HEK293 (cell line): ENCODE measurements at regions not wholly inside any gene's neighbourhood (a gene's known extent, or its start where the extent isn't known, plus 50 kb on each side); places are given as distances from the start of the nearest gene placed in this dataset.

Experiments
- CTCF ChIA-PET: fragments of 350-600 bp; formaldehyde crosslinking; extraction: SDS; loops from one replicate; lab custom pipeline; 2021; ENCODE audit warnings: antibody characterized with exemption; lab: Yijun Ruan, JAX
- POLR2A ChIA-PET: fragments of 300-600 bp; formaldehyde crosslinking; extraction: SDS; loops from one replicate; lab custom pipeline; 2020; ENCODE audit warnings: antibody characterized with exemption, inconsistent platforms; lab: Yijun Ruan, JAX
- H3K27ac ChIP-seq: fragments of 200-500 bp; sonication (Bioruptor generic); 2 replicates; pipeline ENCODE4 v1.5.1; 2014; ENCODE audit warnings: low read depth, low read length, control low read depth, inconsistent platforms; ENCODE audit errors: extremely low read depth
- H3K36me3 ChIP-seq, 2 experiments: fragments of 200-500 bp in 1 of 2; sonication (Bioruptor generic) in 1 of 2; 1 replicate in 1 of 2; 2 replicates in 1 of 2; pipeline ENCODE4 v1.5.1; 2014 to 2017; ENCODE audit warnings: inconsistent platforms in 2 of 2, low read length in 2 of 2; ENCODE audit not compliant: control insufficient read depth in 2 of 2, insufficient read depth in 1 of 2
- H3K4me1 ChIP-seq: fragments of 200-500 bp; sonication (Bioruptor generic); 2 replicates; pipeline ENCODE4 v1.5.1; 2014; ENCODE audit warnings: mild to moderate bottlenecking, low read length, inconsistent platforms; ENCODE audit not compliant: control insufficient read depth, insufficient read depth
- H3K4me3 ChIP-seq: 2 replicates; pipeline ENCODE4 v1.5.1; 2011; ENCODE audit warnings: low read depth, mild to moderate bottlenecking, control low read depth, low read length, moderate library complexity
- H3K9me3 ChIP-seq: fragments of 200-500 bp; sonication (Bioruptor generic); 2 replicates; pipeline ENCODE4 v1.5.1; 2014; ENCODE audit warnings: low read depth, low read length, inconsistent platforms; ENCODE audit not compliant: control insufficient read depth, insufficient read depth
- PBX3 ChIP-seq: sonication (generic); formaldehyde crosslinking; IDR thresholded peaks from 2 replicates; pipeline ENCODE4 v1.8.1; 2022; ENCODE audit warnings: mild to moderate bottlenecking, moderate library complexity, missing genetic modification reagents
- SETDB1 ChIP-seq: IDR thresholded peaks from one replicate; pipeline ENCODE4 v1.6.1; 2017; ENCODE audit warnings: mild to moderate bottlenecking, low read length, moderate library complexity, mixed read lengths; ENCODE audit not compliant: insufficient read length
- TRIM28 ChIP-seq: IDR thresholded peaks from 2 replicates; pipeline ENCODE4 v1.6.1; 2011; ENCODE audit warnings: low read length, control low read depth, borderline replicate concordance
- YY2 ChIP-seq: fragments of 450-650 bp; formaldehyde crosslinking; IDR thresholded peaks from 2 replicates; pipeline ENCODE4 v1.5.1; 2016; ENCODE audit warnings: missing biosample characterization, missing genetic modification characterization
- ZFP3 ChIP-seq: fragments of 450-650 bp; formaldehyde crosslinking; IDR thresholded peaks from 2 replicates; pipeline ENCODE4 v1.5.1; 2016; ENCODE audit warnings: low read depth, missing biosample characterization, missing genetic modification characterization
- ZNF114 ChIP-seq: fragments of 450-650 bp; formaldehyde crosslinking; IDR thresholded peaks from 2 replicates; pipeline ENCODE4 v1.5.0; 2017; ENCODE audit warnings: missing biosample characterization, missing genetic modification characterization
- ZNF132 ChIP-seq: fragments of 450-650 bp; formaldehyde crosslinking; IDR thresholded peaks from 2 replicates; pipeline ENCODE4 v1.5.1; 2017; ENCODE audit warnings: missing biosample characterization, missing genetic modification characterization, borderline replicate concordance
- ZNF19 ChIP-seq: fragments of 450-650 bp; formaldehyde crosslinking; IDR thresholded peaks from 2 replicates; pipeline ENCODE4; 2016; ENCODE audit warnings: missing biosample characterization, missing genetic modification characterization, low read depth
- ZNF350 ChIP-seq: fragments of 450-650 bp; formaldehyde crosslinking; IDR thresholded peaks from 2 replicates; pipeline ENCODE4 v1.5.0; 2017; ENCODE audit warnings: missing biosample characterization, mild to moderate bottlenecking, missing genetic modification characterization
- ZNF398 ChIP-seq: fragments of 450-650 bp; formaldehyde crosslinking; IDR thresholded peaks from 2 replicates; pipeline ENCODE4 v1.5.1; 2017; ENCODE audit warnings: missing biosample characterization, missing genetic modification characterization
- ZNF510 ChIP-seq: fragments of 450-650 bp; formaldehyde crosslinking; IDR thresholded peaks from 2 replicates; pipeline ENCODE4 v1.5.1; 2018; ENCODE audit warnings: mild to moderate bottlenecking, missing genetic modification characterization, missing biosample characterization; ENCODE audit not compliant: insufficient replicate concordance
- ZNF530 ChIP-seq: fragments of 450-650 bp; formaldehyde crosslinking; IDR thresholded peaks from 2 replicates; pipeline ENCODE4 v1.5.1; 2016; ENCODE audit warnings: low read depth, missing biosample characterization, missing genetic modification characterization
- ZNF747 ChIP-seq: fragments of 450-650 bp; formaldehyde crosslinking; IDR thresholded peaks from 2 replicates; pipeline ENCODE4 v1.5.1; 2016; ENCODE audit warnings: missing biosample characterization, missing genetic modification characterization
- TF ChIP-seq, protein P1 (sequence below): fragments of 450-650 bp; formaldehyde crosslinking; IDR thresholded peaks from 2 replicates; pipeline ENCODE4 v1.5.1; 2017; ENCODE audit warnings: missing biosample characterization, mild to moderate bottlenecking, missing genetic modification characterization, moderate library complexity
- TF ChIP-seq, protein P2 (sequence below): fragments of 450-650 bp; formaldehyde crosslinking; conservative IDR thresholded peaks from 2 replicates; pipeline ENCODE4 v1.5.1; 2016; ENCODE audit warnings: low read depth, missing biosample characterization, missing genetic modification characterization
- TF ChIP-seq, protein P3 (sequence below): fragments of 450-650 bp; formaldehyde crosslinking; IDR thresholded peaks from 2 replicates; pipeline ENCODE4 v1.5.1; 2016; ENCODE audit warnings: missing biosample characterization, missing genetic modification characterization, low read depth

DNA sequence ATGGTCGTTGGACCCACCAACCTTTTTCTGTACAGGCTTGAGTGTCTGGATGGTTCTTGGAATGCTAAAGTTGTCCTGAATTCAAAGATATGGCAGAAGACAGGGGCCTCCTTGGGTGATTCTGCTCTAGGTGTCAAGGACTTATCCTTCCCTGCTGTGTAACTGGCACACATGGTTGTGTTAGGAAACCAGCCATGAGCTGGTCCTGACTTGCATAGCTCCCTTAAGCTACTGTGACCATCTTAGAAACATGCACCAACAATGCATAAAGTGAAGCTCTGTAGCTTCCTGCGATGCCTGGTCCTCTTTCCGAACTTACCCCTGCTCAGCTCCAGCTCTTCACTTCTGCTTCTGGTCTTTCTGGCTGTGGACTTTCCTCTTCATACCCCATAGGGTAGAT is 224.6 kb downstream of the TLE4 start (continued):
- TF ChIP-seq, protein P1, sequence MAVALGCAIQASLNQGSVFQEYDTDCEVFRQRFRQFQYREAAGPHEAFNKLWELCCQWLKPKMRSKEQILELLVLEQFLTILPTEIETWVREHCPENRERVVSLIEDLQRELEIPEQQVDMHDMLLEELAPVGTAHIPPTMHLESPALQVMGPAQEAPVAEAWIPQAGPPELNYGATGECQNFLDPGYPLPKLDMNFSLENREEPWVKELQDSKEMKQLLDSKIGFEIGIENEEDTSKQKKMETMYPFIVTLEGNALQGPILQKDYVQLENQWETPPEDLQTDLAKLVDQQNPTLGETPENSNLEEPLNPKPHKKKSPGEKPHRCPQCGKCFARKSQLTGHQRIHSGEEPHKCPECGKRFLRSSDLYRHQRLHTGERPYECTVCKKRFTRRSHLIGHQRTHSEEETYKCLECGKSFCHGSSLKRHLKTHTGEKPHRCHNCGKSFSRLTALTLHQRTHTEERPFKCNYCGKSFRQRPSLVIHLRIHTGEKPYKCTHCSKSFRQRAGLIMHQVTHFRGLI (tag by site-specific recombination) = no peak
- no peak for TF ChIP-seq ZNF747 (tag by site-specific recombination)
- TF ChIP-seq YY2 (tag by site-specific recombination) = no peak
- no peak for TF ChIP-seq ZNF114 (tag by site-specific recombination)
- TF ChIP-seq PBX3 (CRISPR knock-in tag) = no peak
- TF ChIP-seq ZFP3 (tag by site-specific recombination) = no peak
- TF ChIP-seq, all 188 proteins: peak for 0

- H3K27ac ChIP-seq = no peak overlapping the region
- no peaks in the 10 kb centered on the region for H3K9me3 ChIP-seq
- CTCF ChIA-PET = interaction anchor here (0.6 to 1.7 kb wide), 2 partner anchors 11 to 14 kb away, joined by 4 read pairs; no protein-coding TSS in a partner anchor
- H3K36me3 ChIP-seq = no peaks in the 10 kb centered on the region
- no peaks in the 10 kb centered on the region for H3K4me1 ChIP-seq
- TF ChIP-seq TRIM28 (peak; percentile 90; the same call in 1 of the 2 replicates), ZNF530 (no peak), SETDB1 (peak; percentile 64)
- POLR2A ChIA-PET = no interaction called here
- no peak overlapping the region for H3K4me3 ChIP-seq
Observed at GRCh38 chr9:79788662-79789061, 216.9 kb downstream of the TLE4 start.

DNA sequence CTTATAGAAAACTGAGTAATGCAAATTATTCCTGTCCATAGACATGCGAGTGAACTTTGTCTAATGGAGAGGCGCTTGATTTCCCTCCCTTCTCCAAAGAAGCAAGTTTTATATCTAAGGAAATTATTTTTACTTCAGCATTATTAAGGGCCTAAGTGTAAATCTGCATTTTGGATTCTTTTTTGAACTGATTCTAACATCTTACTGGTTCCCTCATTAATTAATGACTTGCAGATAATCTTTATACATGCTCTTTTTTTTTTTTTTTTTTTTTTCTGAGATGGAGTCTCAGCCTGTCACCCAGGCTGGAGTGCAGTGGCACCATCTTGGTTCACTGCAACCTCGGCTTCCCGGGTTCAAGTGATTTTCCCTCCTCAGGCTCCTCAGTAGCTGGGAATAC is 209.5 kb downstream of the TLE4 start:
- no peaks in the 10 kb centered on the region for H3K36me3 ChIP-seq
- CTCF ChIA-PET = interaction anchor here (0.6 kb wide), 2 partner anchors 32 to 387 kb away, joined by 3 to 4 read pairs; no protein-coding TSS in a partner anchor
- POLR2A ChIA-PET = no interaction called here
- H3K4me1 ChIP-seq = no peaks in the 10 kb centered on the region
- no peaks in the 10 kb centered on the region for H3K9me3 ChIP-seq
- H3K4me3 ChIP-seq = no peak overlapping the region
- H3K27ac ChIP-seq = no peak overlapping the region
- TF ChIP-seq ZNF19 = no peak
- TF ChIP-seq ZNF398 (tag by site-specific recombination) = no peak
- 0 out of 2 replicates have a peak, but pooled peaks have one; percentile 9 for TF ChIP-seq TRIM28
- TF ChIP-seq ZNF510 (tag by site-specific recombination) = peak; percentile 99

DNA sequence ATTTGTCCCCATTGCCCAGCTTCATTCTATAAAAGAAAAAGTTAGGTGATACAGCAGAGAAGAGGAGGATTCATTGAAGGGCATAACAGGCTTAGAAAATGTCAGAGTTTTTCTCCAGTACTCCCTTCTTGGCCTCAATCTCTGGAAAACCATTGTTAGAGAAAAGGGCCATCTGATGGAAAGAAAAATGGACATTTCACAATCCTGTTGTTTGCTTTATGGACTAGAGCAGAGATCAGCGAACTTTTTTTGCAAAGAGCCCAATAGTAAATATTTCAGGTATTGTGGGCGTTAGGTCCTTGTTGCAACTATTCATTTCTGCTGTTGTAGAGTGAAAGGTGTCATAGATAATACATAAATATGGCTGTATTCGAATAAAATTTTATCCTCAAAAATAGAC is 208.8 kb downstream of the TLE4 start:
- no peak overlapping the region for H3K27ac ChIP-seq
- CTCF ChIA-PET = interaction anchor here (0.6 to 0.8 kb wide), 2 partner anchors 22 to 33 kb away, joined by 3 to 4 read pairs; no protein-coding TSS in a partner anchor
- TF ChIP-seq, protein P2, sequence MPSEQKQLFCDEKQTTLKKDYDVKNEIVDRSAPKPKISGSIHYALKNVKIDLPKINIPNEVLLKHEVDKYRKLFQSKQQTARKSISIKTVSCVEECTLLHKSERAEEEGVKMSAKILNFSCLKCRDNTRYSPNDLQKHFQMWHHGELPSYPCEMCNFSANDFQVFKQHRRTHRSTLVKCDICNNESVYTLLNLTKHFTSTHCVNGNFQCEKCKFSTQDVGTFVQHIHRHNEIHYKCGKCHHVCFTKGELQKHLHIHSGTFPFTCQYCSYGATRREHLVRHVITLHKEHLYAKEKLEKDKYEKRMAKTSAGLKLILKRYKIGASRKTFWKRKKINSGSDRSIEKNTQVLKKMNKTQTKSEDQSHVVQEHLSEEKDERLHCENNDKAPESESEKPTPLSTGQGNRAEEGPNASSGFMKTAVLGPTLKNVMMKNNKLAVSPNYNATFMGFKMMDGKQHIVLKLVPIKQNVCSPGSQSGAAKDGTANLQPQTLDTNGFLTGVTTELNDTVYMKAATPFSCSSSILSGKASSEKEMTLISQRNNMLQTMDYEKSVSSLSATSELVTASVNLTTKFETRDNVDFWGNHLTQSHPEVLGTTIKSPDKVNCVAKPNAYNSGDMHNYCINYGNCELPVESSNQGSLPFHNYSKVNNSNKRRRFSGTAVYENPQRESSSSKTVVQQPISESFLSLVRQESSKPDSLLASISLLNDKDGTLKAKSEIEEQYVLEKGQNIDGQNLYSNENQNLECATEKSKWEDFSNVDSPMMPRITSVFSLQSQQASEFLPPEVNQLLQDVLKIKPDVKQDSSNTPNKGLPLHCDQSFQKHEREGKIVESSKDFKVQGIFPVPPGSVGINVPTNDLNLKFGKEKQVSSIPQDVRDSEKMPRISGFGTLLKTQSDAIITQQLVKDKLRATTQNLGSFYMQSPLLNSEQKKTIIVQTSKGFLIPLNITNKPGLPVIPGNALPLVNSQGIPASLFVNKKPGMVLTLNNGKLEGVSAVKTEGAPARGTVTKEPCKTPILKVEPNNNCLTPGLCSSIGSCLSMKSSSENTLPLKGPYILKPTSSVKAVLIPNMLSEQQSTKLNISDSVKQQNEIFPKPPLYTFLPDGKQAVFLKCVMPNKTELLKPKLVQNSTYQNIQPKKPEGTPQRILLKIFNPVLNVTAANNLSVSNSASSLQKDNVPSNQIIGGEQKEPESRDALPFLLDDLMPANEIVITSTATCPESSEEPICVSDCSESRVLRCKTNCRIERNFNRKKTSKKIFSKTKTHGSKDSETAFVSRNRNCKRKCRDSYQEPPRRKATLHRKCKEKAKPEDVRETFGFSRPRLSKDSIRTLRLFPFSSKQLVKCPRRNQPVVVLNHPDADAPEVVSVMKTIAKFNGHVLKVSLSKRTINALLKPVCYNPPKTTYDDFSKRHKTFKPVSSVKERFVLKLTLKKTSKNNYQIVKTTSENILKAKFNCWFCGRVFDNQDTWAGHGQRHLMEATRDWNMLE (tag by site-specific recombination) = no peak
- TF ChIP-seq ZNF19 = no peak
- TF ChIP-seq ZNF132 (tag by site-specific recombination) = no peak
- no peak for TF ChIP-seq ZNF350
- TF ChIP-seq, protein P3, sequence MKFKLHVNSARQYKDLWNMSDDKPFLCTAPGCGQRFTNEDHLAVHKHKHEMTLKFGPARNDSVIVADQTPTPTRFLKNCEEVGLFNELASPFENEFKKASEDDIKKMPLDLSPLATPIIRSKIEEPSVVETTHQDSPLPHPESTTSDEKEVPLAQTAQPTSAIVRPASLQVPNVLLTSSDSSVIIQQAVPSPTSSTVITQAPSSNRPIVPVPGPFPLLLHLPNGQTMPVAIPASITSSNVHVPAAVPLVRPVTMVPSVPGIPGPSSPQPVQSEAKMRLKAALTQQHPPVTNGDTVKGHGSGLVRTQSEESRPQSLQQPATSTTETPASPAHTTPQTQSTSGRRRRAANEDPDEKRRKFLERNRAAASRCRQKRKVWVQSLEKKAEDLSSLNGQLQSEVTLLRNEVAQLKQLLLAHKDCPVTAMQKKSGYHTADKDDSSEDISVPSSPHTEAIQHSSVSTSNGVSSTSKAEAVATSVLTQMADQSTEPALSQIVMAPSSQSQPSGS = no peak
- TF ChIP-seq, protein P1 (tag by site-specific recombination) = no peak

More for the DNA sequence above, 208.8 kb downstream of the TLE4 start:
- no peak overlapping the region for H3K4me3 ChIP-seq
- no peaks in the 10 kb centered on the region for H3K4me1 ChIP-seq
- POLR2A ChIA-PET = no interaction called here
- no peaks in the 10 kb centered on the region for H3K9me3 ChIP-seq
- H3K36me3 ChIP-seq = no peaks in the 10 kb centered on the region
